ENCODE measurements at regions not wholly inside any gene's neighbourhood (a gene's known extent, or its start where the extent isn't known, plus 50 kb on each side); places are given as distances from the start of the nearest gene placed in this dataset.

- no peak for TF ChIP-seq ZSCAN5A (tag by site-specific recombination; IDR thresholded peaks at IDR 0.05)
- TF ChIP-seq ZNF776 (tag by site-specific recombination; IDR thresholded peaks at IDR 0.05; ENCODE audit: borderline replicate concordance), result no peak
- TF ChIP-seq PRDM10 (tag by site-specific recombination; IDR thresholded peaks at IDR 0.05), result no peak
- no peak for TF ChIP-seq CTCF (tag by site-specific recombination; IDR thresholded peaks at IDR 0.05)
- no peak for TF ChIP-seq ZNF174 (tag by site-specific recombination; IDR thresholded peaks at IDR 0.05)
- TF ChIP-seq ZBTB10 (tag by site-specific recombination; IDR thresholded peaks at IDR 0.05), result no peak
- no peak for TF ChIP-seq REPIN1 (tag by site-specific recombination; IDR thresholded peaks at IDR 0.05; ENCODE audit: low read depth)
- no peak for TF ChIP-seq SP2 (tag by site-specific recombination; IDR thresholded peaks at IDR 0.05)
- TF ChIP-seq PATZ1 (tag by site-specific recombination; IDR thresholded peaks at IDR 0.05), result no peak
- TF ChIP-seq HIC1 (tag by site-specific recombination; IDR thresholded peaks at IDR 0.05), result no peak
- no peak for TF ChIP-seq GFI1B (tag by site-specific recombination; IDR thresholded peaks at IDR 0.05)
- TF ChIP-seq ZNF221 (tag by site-specific recombination; IDR thresholded peaks at IDR 0.05; ENCODE audit: borderline replicate concordance), result no peak
- no peak for TF ChIP-seq ZNF362 (tag by site-specific recombination; IDR thresholded peaks at IDR 0.05)
- TF ChIP-seq ZNF639 (tag by site-specific recombination; IDR thresholded peaks at IDR 0.05), result no peak
Observed at GRCh38 chr19:30281906-30282305, 90.3 kb upstream of the ZNF536 start.
